ENCODE measurements at regions not wholly inside any gene's neighbourhood (a gene's known extent, or its start where the extent isn't known, plus 50 kb on each side); places are given as distances from the start of the nearest gene placed in this dataset.

- H3K4me3 Mint-ChIP-seq: no peak overlapping the region
- POLR2A ChIA-PET: no interaction called here
- intact Hi-C loops (cut with DNase I, micrococcal nuclease): no loop called here
- no peak overlapping the region for H3K27ac Mint-ChIP-seq
- no peaks in the 10 kb centered on the region for H3K4me1 Mint-ChIP-seq
- CTCF ChIA-PET: no interaction called here
- ATAC-seq: no peak
- no peak for DNase-seq
- H3K36me3 Mint-ChIP-seq (ENCODE audit: low read depth): no peaks in the 10 kb centered on the region
- no peaks in the 10 kb centered on the region for H3K9me3 Mint-ChIP-seq (ENCODE audit: low read depth)
- no peaks in the 10 kb centered on the region for H3K27me3 Mint-ChIP-seq
Measured at GRCh38 chr5:101626572-101626971, 669.5 kb downstream of the SLCO4C1 start.

- CTCF ChIA-PET: interaction anchor here (0.8 kb wide), 1 partner anchor 68 kb away, joined by 3 read pairs; no protein-coding TSS in a partner anchor
- DNase-seq (no peak), ATAC-seq (no peak)
- Mint-ChIP-seq H3K4me3 (no peak overlapping the region), H3K27ac (no peak overlapping the region), H3K9me3 (ENCODE audit: low read depth) (no peaks in the 10 kb centered on the region), H3K4me1 (no peaks in the 10 kb centered on the region), H3K36me3 (ENCODE audit: low read depth) (no peaks in the 10 kb centered on the region), H3K27me3 (no peaks in the 10 kb centered on the region)
- intact Hi-C loops (cut with DNase I, micrococcal nuclease): no loop called here
- POLR2A ChIA-PET: no interaction called here
Measured at GRCh38 chr5:101611039-101611438, 685.0 kb downstream of the SLCO4C1 start.

GRCh38 chr5:101608322-101608721 is 687.8 kb downstream of the SLCO4C1 start:
- intact Hi-C loops (cut with DNase I, micrococcal nuclease): no loop called here
- CTCF ChIA-PET: no interaction called here
- DNase-seq (no peak), ATAC-seq (no peak)
- no peaks in the 10 kb centered on the region for H3K36me3 Mint-ChIP-seq (ENCODE audit: low read depth)
- H3K27ac Mint-ChIP-seq: no peak overlapping the region
- no peak overlapping the region for H3K4me3 Mint-ChIP-seq
- H3K4me1 Mint-ChIP-seq: no peaks in the 10 kb centered on the region
- POLR2A ChIA-PET: no interaction called here
- H3K27me3 Mint-ChIP-seq: no peaks in the 10 kb centered on the region
- no peaks in the 10 kb centered on the region for H3K9me3 Mint-ChIP-seq (ENCODE audit: low read depth)

- CTCF ChIA-PET: interaction anchor here (1.5 kb wide), 1 partner anchor 10 kb away, joined by 3 read pairs; no protein-coding TSS in a partner anchor
- DNase-seq (no peak), ATAC-seq (no peak)
- Mint-ChIP-seq H3K27me3 (no peaks in the 10 kb centered on the region), H3K4me1 (no peaks in the 10 kb centered on the region), H3K4me3 (no peak overlapping the region), H3K36me3 (ENCODE audit: low read depth) (no peaks in the 10 kb centered on the region), H3K27ac (no peak overlapping the region), H3K9me3 (ENCODE audit: low read depth) (no peaks in the 10 kb centered on the region)
- POLR2A ChIA-PET: no interaction called here
- intact Hi-C loops (cut with DNase I, micrococcal nuclease): no loop called here
Measured at GRCh38 chr5:101605700-101606099, 690.4 kb downstream of the SLCO4C1 start.

GRCh38 chr5:101600614-101601013 is 695.5 kb downstream of the SLCO4C1 start:
- Mint-ChIP-seq H3K4me3 (no peak overlapping the region), H3K27me3 (no peaks in the 10 kb centered on the region), H3K4me1 (no peaks in the 10 kb centered on the region), H3K9me3 (ENCODE audit: low read depth) (peaks cover 6% of the 10 kb centered on the region), H3K36me3 (ENCODE audit: low read depth) (no peaks in the 10 kb centered on the region), H3K27ac (no peak overlapping the region)
- ATAC-seq (no peak), DNase-seq (no peak)
- ChIA-PET CTCF (no interaction called here), POLR2A (no interaction called here)
- intact Hi-C loops (cut with DNase I, micrococcal nuclease): no loop called here

GRCh38 chr5:101590384-101590783 is 687.3 kb upstream of the ST8SIA4 start:
- ATAC-seq (no peak), DNase-seq (no peak)
- no peak overlapping the region for H3K27ac Mint-ChIP-seq
- intact Hi-C loops (cut with DNase I, micrococcal nuclease): loop anchor here in 1 of 2 experiments (10.0 kb wide), 1 partner anchor 874 kb away; no protein-coding TSS in a partner anchor
- H3K9me3 Mint-ChIP-seq (ENCODE audit: low read depth): peaks cover 4% of the 10 kb centered on the region
- H3K27me3 Mint-ChIP-seq: no peaks in the 10 kb centered on the region
- no peaks in the 10 kb centered on the region for H3K36me3 Mint-ChIP-seq (ENCODE audit: low read depth)
- POLR2A ChIA-PET: no interaction called here
- no peak overlapping the region for H3K4me3 Mint-ChIP-seq
- CTCF ChIA-PET: no interaction called here
- H3K4me1 Mint-ChIP-seq: no peaks in the 10 kb centered on the region

GRCh38 chr5:101585366-101585765 is 682.3 kb upstream of the ST8SIA4 start:
- Mint-ChIP-seq H3K27ac (no peak overlapping the region), H3K36me3 (ENCODE audit: low read depth) (no peaks in the 10 kb centered on the region), H3K4me1 (no peaks in the 10 kb centered on the region), H3K27me3 (no peaks in the 10 kb centered on the region), H3K4me3 (no peak overlapping the region), H3K9me3 (ENCODE audit: low read depth) (no peaks in the 10 kb centered on the region)
- DNase-seq (no peak), ATAC-seq (no peak)
- intact Hi-C loops (cut with DNase I, micrococcal nuclease): no loop called here
- POLR2A ChIA-PET: no interaction called here
- CTCF ChIA-PET: no interaction called here

GRCh38 chr5:101580591-101580990 is 677.5 kb upstream of the ST8SIA4 start:
- Mint-ChIP-seq H3K4me1 (no peaks in the 10 kb centered on the region), H3K4me3 (no peak overlapping the region), H3K27ac (no peak overlapping the region), H3K27me3 (no peaks in the 10 kb centered on the region), H3K36me3 (ENCODE audit: low read depth) (no peaks in the 10 kb centered on the region), H3K9me3 (ENCODE audit: low read depth) (no peaks in the 10 kb centered on the region)
- ChIA-PET POLR2A (no interaction called here), CTCF (no interaction called here)
- ATAC-seq (no peak), DNase-seq (no peak)
- intact Hi-C loops (cut with DNase I, micrococcal nuclease): no loop called here

GRCh38 chr5:101574017-101574416 is 670.9 kb upstream of the ST8SIA4 start:
- no peaks in the 10 kb centered on the region for H3K36me3 Mint-ChIP-seq (ENCODE audit: low read depth)
- no peak overlapping the region for H3K27ac Mint-ChIP-seq
- DNase-seq (no peak), ATAC-seq (no peak)
- no peaks in the 10 kb centered on the region for H3K4me1 Mint-ChIP-seq
- ChIA-PET CTCF (no interaction called here), POLR2A (no interaction called here)
- no peaks in the 10 kb centered on the region for H3K9me3 Mint-ChIP-seq (ENCODE audit: low read depth)
- intact Hi-C loops (cut with DNase I, micrococcal nuclease): no loop called here
- H3K27me3 Mint-ChIP-seq: peaks cover 2% of the 10 kb centered on the region
- H3K4me3 Mint-ChIP-seq: no peak overlapping the region

GRCh38 chr5:101561018-101561417 is 657.9 kb upstream of the ST8SIA4 start:
- Mint-ChIP-seq H3K9me3 (ENCODE audit: low read depth) (no peaks in the 10 kb centered on the region), H3K4me1 (no peaks in the 10 kb centered on the region), H3K27me3 (no peaks in the 10 kb centered on the region), H3K36me3 (ENCODE audit: low read depth) (no peaks in the 10 kb centered on the region), H3K4me3 (no peak overlapping the region), H3K27ac (no peak overlapping the region)
- ChIA-PET CTCF (no interaction called here), POLR2A (no interaction called here)
- no peak for DNase-seq
- intact Hi-C loops (cut with DNase I, micrococcal nuclease): no loop called here
- ATAC-seq: no peak

- POLR2A ChIA-PET: no interaction called here
- DNase-seq (no peak), ATAC-seq (no peak)
- Mint-ChIP-seq H3K4me1 (no peaks in the 10 kb centered on the region), H3K36me3 (ENCODE audit: low read depth) (no peaks in the 10 kb centered on the region), H3K9me3 (ENCODE audit: low read depth) (no peaks in the 10 kb centered on the region), H3K4me3 (no peak overlapping the region), H3K27ac (no peak overlapping the region), H3K27me3 (no peaks in the 10 kb centered on the region)
- intact Hi-C loops (cut with DNase I, micrococcal nuclease): no loop called here
- CTCF ChIA-PET: no interaction called here
Measured at GRCh38 chr5:101543780-101544179, 640.7 kb upstream of the ST8SIA4 start.

GRCh38 chr5:101539315-101539714 is 636.2 kb upstream of the ST8SIA4 start:
- no peaks in the 10 kb centered on the region for H3K4me1 Mint-ChIP-seq
- no peak overlapping the region for H3K4me3 Mint-ChIP-seq
- POLR2A ChIA-PET: no interaction called here
- H3K27ac Mint-ChIP-seq: no peak overlapping the region
- intact Hi-C loops (cut with DNase I, micrococcal nuclease): no loop called here
- ATAC-seq: no peak
- no peaks in the 10 kb centered on the region for H3K9me3 Mint-ChIP-seq (ENCODE audit: low read depth)
- CTCF ChIA-PET: no interaction called here
- H3K27me3 Mint-ChIP-seq: no peaks in the 10 kb centered on the region
- no peak for DNase-seq
- H3K36me3 Mint-ChIP-seq (ENCODE audit: low read depth): no peaks in the 10 kb centered on the region

GRCh38 chr5:101535626-101536025 is 632.5 kb upstream of the ST8SIA4 start:
- no peak overlapping the region for H3K27ac Mint-ChIP-seq
- CTCF ChIA-PET: no interaction called here
- H3K36me3 Mint-ChIP-seq (ENCODE audit: low read depth): no peaks in the 10 kb centered on the region
- H3K27me3 Mint-ChIP-seq: no peaks in the 10 kb centered on the region
- ATAC-seq (no peak), DNase-seq (no peak)
- H3K4me3 Mint-ChIP-seq: no peak overlapping the region
- no peaks in the 10 kb centered on the region for H3K4me1 Mint-ChIP-seq
- POLR2A ChIA-PET: no interaction called here
- intact Hi-C loops (cut with DNase I, micrococcal nuclease): no loop called here
- no peaks in the 10 kb centered on the region for H3K9me3 Mint-ChIP-seq (ENCODE audit: low read depth)

Measured in activated CD4-positive, alpha-beta T cell treated with anti-CD3 and anti-CD28 coated beads for 36 hours (primary cell).